ENCODE measurements at regions not wholly inside any gene's neighbourhood (a gene's known extent, or its start where the extent isn't known, plus 50 kb on each side); places are given as distances from the start of the nearest gene placed in this dataset.
A peak's percentile ranks its signal among the peaks of the same experiment; 100 is the strongest.

- DNase-seq: no peak
These were observed 218.6 kb downstream of the ESM1 start for GRCh38 chr5:54766748-54767147.

- DNase-seq: no peak
These were observed 220.0 kb downstream of the ESM1 start for GRCh38 chr5:54765165-54766028.

GRCh38 chr5:54764102-54765090, 221.0 kb downstream of the ESM1 start:
- no peak for DNase-seq

- DNase-seq: no peak
These were observed 224.1 kb downstream of the ESM1 start for GRCh38 chr5:54761213-54761701.

GRCh38 chr5:54760182-54760935, 225.0 kb downstream of the ESM1 start:
- no peak for DNase-seq

- no peak for DNase-seq
These were observed 227.4 kb downstream of the ESM1 start for GRCh38 chr5:54758038-54758437.

GRCh38 chr5:54757541-54757940, 227.9 kb downstream of the ESM1 start:
- no peak for DNase-seq

- no peak for DNase-seq
These were observed 228.5 kb downstream of the ESM1 start for GRCh38 chr5:54756796-54757402.

- DNase-seq: no peak
These were observed 229.1 kb downstream of the ESM1 start for GRCh38 chr5:54756301-54756700.

- no peak for DNase-seq
These were observed 230.5 kb downstream of the ESM1 start for GRCh38 chr5:54754878-54755277.

- DNase-seq: no peak
These were observed 231.0 kb downstream of the ESM1 start for GRCh38 chr5:54754420-54754819.

GRCh38 chr5:54753753-54754152, 231.6 kb downstream of the ESM1 start:
- no peak for DNase-seq

- no peak for DNase-seq
These were observed 232.4 kb downstream of the ESM1 start for GRCh38 chr5:54753034-54753433.

- DNase-seq: no peak
These were observed 231.0 kb downstream of the SNX18 start for GRCh38 chr5:54748527-54748926.

- DNase-seq: no peak
These were observed 229.3 kb downstream of the SNX18 start for GRCh38 chr5:54746777-54747398.

- no peak for DNase-seq
These were observed 228.8 kb downstream of the SNX18 start for GRCh38 chr5:54746346-54746745.

GRCh38 chr5:54745599-54745998, 228.0 kb downstream of the SNX18 start:
- no peak for DNase-seq

- peak; percentile 56 for DNase-seq
These were observed 226.6 kb downstream of the SNX18 start for GRCh38 chr5:54743997-54744788.

GRCh38 chr5:54743581-54743980, 226.0 kb downstream of the SNX18 start:
- DNase-seq: no peak

GRCh38 chr5:54742417-54742891, 224.9 kb downstream of the SNX18 start:
- no peak for DNase-seq

GRCh38 chr5:54741711-54742110, 224.2 kb downstream of the SNX18 start:
- DNase-seq: no peak

Measured in activated gamma-delta T cell treated with Interleukin-2 at 50 U/mL for 16 hours (primary cell).